Esophagus squamous epithelium (tissue), 4 donors: ENCODE measurements at regions not wholly inside any gene's neighbourhood (a gene's known extent, or its start where the extent isn't known, plus 50 kb on each side); places are given as distances from the start of the nearest gene placed in this dataset.

Experiments used
- POLR2A ChIP-seq, 4 donors: fragments of 450-650 bp; IDR thresholded peaks; one replicate each; pipeline ENCODE4 v1.6.1; 2017; ENCODE audit warnings: antibody characterized with exemption in 4 of 4, mild to moderate bottlenecking in 4 of 4, moderate library complexity in 3 of 4
- TF ChIP-seq, protein P1 (sequence below), 6 experiments: fragments of 450-650 bp in 4 of 6; fragments of 200-600 bp in 2 of 6; sonication (generic) in 2 of 6; IDR thresholded peaks; one replicate each; pipeline ENCODE4 v1.5.1; 2016 to 2019; ENCODE audit warnings: antibody characterized with exemption in 6 of 6, mild to moderate bottlenecking in 4 of 6, moderate library complexity in 4 of 6

- TF ChIP-seq, protein P1, sequence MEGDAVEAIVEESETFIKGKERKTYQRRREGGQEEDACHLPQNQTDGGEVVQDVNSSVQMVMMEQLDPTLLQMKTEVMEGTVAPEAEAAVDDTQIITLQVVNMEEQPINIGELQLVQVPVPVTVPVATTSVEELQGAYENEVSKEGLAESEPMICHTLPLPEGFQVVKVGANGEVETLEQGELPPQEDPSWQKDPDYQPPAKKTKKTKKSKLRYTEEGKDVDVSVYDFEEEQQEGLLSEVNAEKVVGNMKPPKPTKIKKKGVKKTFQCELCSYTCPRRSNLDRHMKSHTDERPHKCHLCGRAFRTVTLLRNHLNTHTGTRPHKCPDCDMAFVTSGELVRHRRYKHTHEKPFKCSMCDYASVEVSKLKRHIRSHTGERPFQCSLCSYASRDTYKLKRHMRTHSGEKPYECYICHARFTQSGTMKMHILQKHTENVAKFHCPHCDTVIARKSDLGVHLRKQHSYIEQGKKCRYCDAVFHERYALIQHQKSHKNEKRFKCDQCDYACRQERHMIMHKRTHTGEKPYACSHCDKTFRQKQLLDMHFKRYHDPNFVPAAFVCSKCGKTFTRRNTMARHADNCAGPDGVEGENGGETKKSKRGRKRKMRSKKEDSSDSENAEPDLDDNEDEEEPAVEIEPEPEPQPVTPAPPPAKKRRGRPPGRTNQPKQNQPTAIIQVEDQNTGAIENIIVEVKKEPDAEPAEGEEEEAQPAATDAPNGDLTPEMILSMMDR (IDR thresholded peaks at IDR 0.05): no peak
- TF ChIP-seq POLR2A (IDR thresholded peaks at IDR 0.05): no peak
Observed at GRCh38 chr6:14640631-14641030, 523.1 kb downstream of the CD83 start.
